Skeletal muscle tissue (tissue), 3 donors: ENCODE measurements at regions not wholly inside any gene's neighbourhood (a gene's known extent, or its start where the extent isn't known, plus 50 kb on each side); places are given as distances from the start of the nearest gene placed in this dataset.
"Not testable (repeated sequence)": the region's sequence is repeated elsewhere in the genome, so short reads cannot be mapped to it uniquely, and the experiment has no call there.

Experiments
- H3K27ac ChIP-seq: one replicate; pipeline ENCODE4 v1.7.0; 2013; ENCODE audit warnings: mild to moderate bottlenecking, low read depth, low read length, inconsistent platforms
- H3K27me3 ChIP-seq, 3 donors: one replicate each; pipeline ENCODE4 v1.7.0; 2013; ENCODE audit warnings: low read length in 3 of 3; ENCODE audit not compliant: control insufficient read depth in 3 of 3, insufficient read depth in 3 of 3
- H3K36me3 ChIP-seq, 3 donors: one replicate each; pipeline ENCODE4 v1.7.0; 2013; ENCODE audit warnings: low read length in 3 of 3; ENCODE audit not compliant: control insufficient read depth in 3 of 3, insufficient read depth in 3 of 3
- H3K4me1 ChIP-seq, 3 donors: one replicate each; pipeline ENCODE4 v1.7.0; 2013; ENCODE audit warnings: low read length in 3 of 3, mild to moderate bottlenecking in 3 of 3; ENCODE audit not compliant: control insufficient read depth in 3 of 3, insufficient read depth in 3 of 3
- H3K4me3 ChIP-seq, 3 donors: one replicate each; pipeline ENCODE4 v1.7.0; 2013; ENCODE audit warnings: low read length in 3 of 3
- H3K9ac ChIP-seq, 3 donors: one replicate each; pipeline ENCODE4 v1.7.0; 2013; ENCODE audit warnings: low read length in 3 of 3, mild to moderate bottlenecking in 3 of 3, moderate library complexity in 2 of 3, low read depth in 1 of 3
- H3K9me3 ChIP-seq, 3 donors: one replicate each; pipeline ENCODE4 v1.7.0; 2013; ENCODE audit warnings: low read length in 3 of 3; ENCODE audit not compliant: control insufficient read depth in 3 of 3
- donor health status: Osteomylitis.

DNA sequence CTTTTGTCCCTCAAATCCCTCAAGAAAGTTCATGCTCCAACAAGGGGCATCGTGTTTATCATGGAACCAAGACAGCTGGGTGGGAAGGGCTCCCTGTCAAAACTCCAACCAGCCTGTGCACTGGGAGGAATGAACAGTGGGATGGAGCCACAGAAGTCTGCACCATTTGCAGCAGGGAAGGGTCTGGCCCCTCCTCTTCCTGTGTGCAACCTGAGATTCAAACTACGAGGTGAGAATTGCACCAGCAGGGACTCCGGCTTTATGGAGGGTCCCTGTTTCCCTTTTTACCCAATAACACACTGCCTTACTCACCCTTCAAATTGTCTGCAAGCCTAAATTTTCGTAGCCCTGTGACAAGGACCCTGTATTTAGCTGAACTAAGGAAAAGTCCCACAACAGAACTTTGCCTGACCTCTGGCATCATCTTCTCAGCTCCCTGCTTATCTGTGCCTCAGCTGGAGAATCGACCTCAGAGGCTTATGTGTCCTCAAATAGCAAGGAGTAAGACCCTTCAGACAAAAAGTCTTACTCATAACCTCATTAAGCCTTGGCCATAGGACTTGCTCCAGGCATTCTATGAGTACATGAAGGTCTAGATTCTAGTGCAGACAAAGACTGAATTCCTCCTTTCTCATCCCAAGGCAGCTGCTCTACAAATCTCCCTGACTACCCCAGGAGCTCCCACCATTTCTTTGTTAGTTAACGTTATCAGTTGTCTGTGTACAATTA is 178.3 kb upstream of the SERPINE2 start:
- Histone ChIP-seq H3K27me3 (no peaks in the 10 kb centered on the region), H3K4me1 (no peaks in the 10 kb centered on the region), H3K27ac (no peak overlapping the region), H3K9me3 (no peaks in the 10 kb centered on the region), H3K9ac (no peak overlapping the region), H3K4me3 (no peak overlapping the region), H3K36me3 (no peaks in the 10 kb centered on the region)

- not testable (repeated sequence) for H3K9ac ChIP-seq, H3K4me1 ChIP-seq, H3K4me3 ChIP-seq, H3K27ac ChIP-seq, H3K36me3 ChIP-seq, H3K9me3 ChIP-seq, H3K27me3 ChIP-seq
These were observed 176.5 kb upstream of the SERPINE2 start for GRCh38 chr2:224215611-224216010.

GRCh38 chr2:224213396-224213795 is 174.3 kb upstream of the SERPINE2 start:
- Histone ChIP-seq H3K27me3 (no peaks in the 10 kb centered on the region), H3K4me3 (no peak overlapping the region)

GRCh38 chr2:224211791-224212190 is 172.7 kb upstream of the SERPINE2 start:
- Histone ChIP-seq H3K9me3 (no peaks in the 10 kb centered on the region), H3K27ac (no peak overlapping the region), H3K9ac (no peak overlapping the region), H3K4me3 (no peak overlapping the region), H3K27me3 (no peaks in the 10 kb centered on the region), H3K36me3 (no peaks in the 10 kb centered on the region), H3K4me1 (no peaks in the 10 kb centered on the region)

More at GRCh38 chr2:224213396-224213795, 174.3 kb upstream of the SERPINE2 start:
- H3K27ac ChIP-seq, result no peak overlapping the region
- no peaks in the 10 kb centered on the region for H3K36me3 ChIP-seq
- H3K9me3 ChIP-seq, result no peaks in the 10 kb centered on the region
- H3K9ac ChIP-seq, result no peak overlapping the region
- no peaks in the 10 kb centered on the region for H3K4me1 ChIP-seq

GRCh38 chr2:224211181-224211480 is 172.0 kb upstream of the SERPINE2 start:
- Histone ChIP-seq H3K4me3 (no peak overlapping the region), H3K9me3 (no peaks in the 10 kb centered on the region), H3K27ac (no peak overlapping the region), H3K36me3 (no peaks in the 10 kb centered on the region), H3K4me1 (no peaks in the 10 kb centered on the region), H3K9ac (no peak overlapping the region), H3K27me3 (no peaks in the 10 kb centered on the region)

DNA sequence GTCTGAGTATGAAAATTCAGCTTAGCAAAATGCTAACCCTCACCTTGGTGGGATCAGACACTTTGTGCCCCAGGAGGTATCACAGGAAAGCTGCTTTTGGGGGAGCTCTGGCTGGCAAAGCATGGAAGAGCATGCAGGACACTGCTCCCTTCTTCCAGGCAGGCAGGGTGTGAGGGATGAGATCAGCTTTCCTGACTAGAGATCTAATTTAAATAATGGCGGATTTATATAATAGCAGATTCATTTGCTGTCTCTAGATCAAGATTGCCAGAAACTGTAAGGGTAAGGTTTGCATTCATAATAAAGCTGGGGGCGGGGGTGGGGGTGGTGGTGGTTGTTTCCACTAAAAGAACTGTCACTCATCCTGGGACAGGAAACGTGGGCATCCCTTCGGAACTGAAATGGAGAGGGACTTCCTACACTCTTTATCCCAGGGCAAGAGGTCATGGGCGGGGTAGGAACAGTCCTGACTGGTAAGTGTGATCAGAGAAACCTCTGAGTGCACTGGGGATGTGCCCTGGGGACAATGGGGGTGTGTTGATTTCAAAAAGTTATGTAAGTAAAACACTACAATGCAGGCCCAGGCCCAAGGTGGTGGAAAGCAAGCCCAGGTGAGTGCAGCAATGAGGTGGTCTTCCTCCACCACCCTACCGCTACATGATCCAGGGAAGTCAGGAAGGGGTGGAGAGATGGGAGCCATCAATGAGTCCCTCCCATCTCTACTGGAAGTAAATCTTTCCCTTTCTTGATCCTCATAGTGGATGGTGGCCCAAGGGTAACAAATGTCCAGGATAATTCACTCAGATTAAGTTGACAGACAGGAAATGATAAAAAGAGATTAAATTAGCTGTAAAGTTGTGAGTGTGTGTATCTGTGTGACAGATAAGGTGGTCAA is 171.4 kb upstream of the SERPINE2 start:
- H3K9me3 ChIP-seq, result no peaks in the 10 kb centered on the region
- H3K4me1 ChIP-seq, result no peaks in the 10 kb centered on the region
- H3K4me3 ChIP-seq, result no peak overlapping the region
- H3K36me3 ChIP-seq, result no peaks in the 10 kb centered on the region
- H3K27me3 ChIP-seq, result no peaks in the 10 kb centered on the region
- H3K27ac ChIP-seq, result no peak overlapping the region
- no peak overlapping the region for H3K9ac ChIP-seq

- Histone ChIP-seq H3K4me3 (no peak overlapping the region), H3K27me3 (no peaks in the 10 kb centered on the region), H3K36me3 (no peaks in the 10 kb centered on the region), H3K27ac (no peak overlapping the region), H3K9me3 (no peaks in the 10 kb centered on the region), H3K9ac (no peak overlapping the region), H3K4me1 (no peaks in the 10 kb centered on the region)
These were observed 170.6 kb upstream of the SERPINE2 start for GRCh38 chr2:224209555-224210285.

DNA sequence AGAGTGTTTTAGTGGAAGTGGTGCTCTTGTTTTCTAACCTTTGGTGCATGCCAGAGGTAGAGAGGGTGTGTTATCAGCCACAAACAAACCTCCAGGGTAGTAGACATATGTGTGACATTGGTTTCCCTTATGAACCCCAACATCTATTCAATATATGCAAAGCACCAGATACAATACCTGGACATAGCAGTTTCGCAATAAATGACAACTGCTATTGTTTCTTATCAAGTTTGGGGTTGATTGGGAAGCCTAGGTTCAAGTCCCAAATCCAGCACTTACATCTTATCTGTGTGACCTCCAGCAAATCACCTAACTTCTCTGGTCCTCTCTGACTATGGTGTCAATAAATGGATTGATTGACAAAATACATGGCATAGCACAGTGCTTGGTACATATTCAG is 169.4 kb upstream of the SERPINE2 start:
- no peak overlapping the region for H3K27ac ChIP-seq
- H3K4me1 ChIP-seq, result no peaks in the 10 kb centered on the region
- H3K4me3 ChIP-seq, result no peak overlapping the region
- no peaks in the 10 kb centered on the region for H3K27me3 ChIP-seq
- H3K36me3 ChIP-seq, result no peaks in the 10 kb centered on the region
- no peaks in the 10 kb centered on the region for H3K9me3 ChIP-seq
- H3K9ac ChIP-seq, result no peak overlapping the region

- H3K9ac ChIP-seq, result no peak overlapping the region
- H3K36me3 ChIP-seq, result no peaks in the 10 kb centered on the region
- H3K4me1 ChIP-seq, result no peaks in the 10 kb centered on the region
- H3K27ac ChIP-seq, result no peak overlapping the region
- no peaks in the 10 kb centered on the region for H3K27me3 ChIP-seq
- H3K9me3 ChIP-seq, result no peaks in the 10 kb centered on the region
- H3K4me3 ChIP-seq, result no peak overlapping the region
These were observed 168.9 kb upstream of the SERPINE2 start for GRCh38 chr2:224208007-224208406.

GRCh38 chr2:224206816-224207215 is 167.7 kb upstream of the SERPINE2 start:
- Histone ChIP-seq H3K27ac (no peak overlapping the region), H3K36me3 (no peaks in the 10 kb centered on the region), H3K9me3 (peaks cover 0 to 3% (median 0%) of the 10 kb centered on the region in 3 donors), H3K27me3 (no peaks in the 10 kb centered on the region), H3K9ac (no peak overlapping the region), H3K4me1 (no peaks in the 10 kb centered on the region), H3K4me3 (no peak overlapping the region)
